ENCODE measurements at regions not wholly inside any gene's neighbourhood (a gene's known extent, or its start where the extent isn't known, plus 50 kb on each side); places are given as distances from the start of the nearest gene placed in this dataset.

DNA sequence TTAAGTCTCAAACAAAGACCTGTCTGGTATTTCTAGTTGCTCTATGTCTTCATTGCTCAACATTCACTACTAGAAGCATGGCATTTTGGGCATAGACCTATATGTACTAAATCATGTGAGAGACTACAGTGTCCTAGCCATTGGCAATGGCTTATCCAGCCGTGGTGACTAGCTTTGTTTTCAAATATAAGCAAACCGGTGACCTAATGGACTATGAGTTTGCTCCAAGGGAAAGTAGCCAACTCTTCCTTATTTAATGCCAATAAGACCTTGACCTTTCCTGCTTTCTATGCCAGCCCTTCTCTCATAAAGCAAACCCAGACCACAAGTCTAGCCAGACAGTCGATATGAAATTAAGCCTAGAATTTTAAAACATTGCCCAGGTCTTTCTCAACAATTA is 113.7 kb upstream of the CREB1 start:
- no peaks in the 10 kb centered on the region for H3K9me2 ChIP-seq (ENCODE audit: insufficient read depth, low read length)
- H3K9me3 ChIP-seq (ENCODE audit: low read length) = no peaks in the 10 kb centered on the region
- no peaks in the 10 kb centered on the region for H4K20me1 ChIP-seq (ENCODE audit: insufficient read depth)
- no peak overlapping the region for H3K4me2 ChIP-seq (ENCODE audit: low read length)
- no peak overlapping the region for H3K9ac ChIP-seq (ENCODE audit: low read length)
- H3F3A ChIP-seq (ENCODE audit: insufficient read depth, low read length, poor library complexity, severe bottlenecking) = peaks cover 7% of the 10 kb centered on the region
- no peak for TF ChIP-seq MXI1 (conservative IDR thresholded peaks at IDR 0.05; ENCODE audit: poor library complexity, severe bottlenecking)
- TF ChIP-seq POLR2AphosphoS5 (IDR thresholded peaks at IDR 0.05) = no peak
- TF ChIP-seq TAF1 (IDR thresholded peaks at IDR 0.05; ENCODE audit: low read depth) = no peak
- no peak for TF ChIP-seq EZH2 (IDR thresholded peaks at IDR 0.05; ENCODE audit: borderline replicate concordance, insufficient read depth, low read length, poor library complexity, severe bottlenecking)
- no peak for TF ChIP-seq RAD21 (conservative IDR thresholded peaks at IDR 0.05)
- TF ChIP-seq SMC3 (conservative IDR thresholded peaks at IDR 0.05; ENCODE audit: poor library complexity) = no peak
- TF ChIP-seq, protein P1, sequence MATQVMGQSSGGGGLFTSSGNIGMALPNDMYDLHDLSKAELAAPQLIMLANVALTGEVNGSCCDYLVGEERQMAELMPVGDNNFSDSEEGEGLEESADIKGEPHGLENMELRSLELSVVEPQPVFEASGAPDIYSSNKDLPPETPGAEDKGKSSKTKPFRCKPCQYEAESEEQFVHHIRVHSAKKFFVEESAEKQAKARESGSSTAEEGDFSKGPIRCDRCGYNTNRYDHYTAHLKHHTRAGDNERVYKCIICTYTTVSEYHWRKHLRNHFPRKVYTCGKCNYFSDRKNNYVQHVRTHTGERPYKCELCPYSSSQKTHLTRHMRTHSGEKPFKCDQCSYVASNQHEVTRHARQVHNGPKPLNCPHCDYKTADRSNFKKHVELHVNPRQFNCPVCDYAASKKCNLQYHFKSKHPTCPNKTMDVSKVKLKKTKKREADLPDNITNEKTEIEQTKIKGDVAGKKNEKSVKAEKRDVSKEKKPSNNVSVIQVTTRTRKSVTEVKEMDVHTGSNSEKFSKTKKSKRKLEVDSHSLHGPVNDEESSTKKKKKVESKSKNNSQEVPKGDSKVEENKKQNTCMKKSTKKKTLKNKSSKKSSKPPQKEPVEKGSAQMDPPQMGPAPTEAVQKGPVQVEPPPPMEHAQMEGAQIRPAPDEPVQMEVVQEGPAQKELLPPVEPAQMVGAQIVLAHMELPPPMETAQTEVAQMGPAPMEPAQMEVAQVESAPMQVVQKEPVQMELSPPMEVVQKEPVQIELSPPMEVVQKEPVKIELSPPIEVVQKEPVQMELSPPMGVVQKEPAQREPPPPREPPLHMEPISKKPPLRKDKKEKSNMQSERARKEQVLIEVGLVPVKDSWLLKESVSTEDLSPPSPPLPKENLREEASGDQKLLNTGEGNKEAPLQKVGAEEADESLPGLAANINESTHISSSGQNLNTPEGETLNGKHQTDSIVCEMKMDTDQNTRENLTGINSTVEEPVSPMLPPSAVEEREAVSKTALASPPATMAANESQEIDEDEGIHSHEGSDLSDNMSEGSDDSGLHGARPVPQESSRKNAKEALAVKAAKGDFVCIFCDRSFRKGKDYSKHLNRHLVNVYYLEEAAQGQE (IDR thresholded peaks at IDR 0.05; ENCODE audit: borderline replicate concordance) = no peak
- TF ChIP-seq, protein P2, sequence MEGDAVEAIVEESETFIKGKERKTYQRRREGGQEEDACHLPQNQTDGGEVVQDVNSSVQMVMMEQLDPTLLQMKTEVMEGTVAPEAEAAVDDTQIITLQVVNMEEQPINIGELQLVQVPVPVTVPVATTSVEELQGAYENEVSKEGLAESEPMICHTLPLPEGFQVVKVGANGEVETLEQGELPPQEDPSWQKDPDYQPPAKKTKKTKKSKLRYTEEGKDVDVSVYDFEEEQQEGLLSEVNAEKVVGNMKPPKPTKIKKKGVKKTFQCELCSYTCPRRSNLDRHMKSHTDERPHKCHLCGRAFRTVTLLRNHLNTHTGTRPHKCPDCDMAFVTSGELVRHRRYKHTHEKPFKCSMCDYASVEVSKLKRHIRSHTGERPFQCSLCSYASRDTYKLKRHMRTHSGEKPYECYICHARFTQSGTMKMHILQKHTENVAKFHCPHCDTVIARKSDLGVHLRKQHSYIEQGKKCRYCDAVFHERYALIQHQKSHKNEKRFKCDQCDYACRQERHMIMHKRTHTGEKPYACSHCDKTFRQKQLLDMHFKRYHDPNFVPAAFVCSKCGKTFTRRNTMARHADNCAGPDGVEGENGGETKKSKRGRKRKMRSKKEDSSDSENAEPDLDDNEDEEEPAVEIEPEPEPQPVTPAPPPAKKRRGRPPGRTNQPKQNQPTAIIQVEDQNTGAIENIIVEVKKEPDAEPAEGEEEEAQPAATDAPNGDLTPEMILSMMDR (IDR thresholded peaks at IDR 0.05; ENCODE audit: poor library complexity, severe bottlenecking) = no peak
- no peaks in the 10 kb centered on the region for H3K36me3 ChIP-seq (ENCODE audit: insufficient read depth, low read length)
- H3K79me2 ChIP-seq (replicated peaks; ENCODE audit: insufficient read depth, low read length) = no peaks in the 10 kb centered on the region
- H3K27me3 ChIP-seq (ENCODE audit: insufficient read depth, low read depth, low read length) = no peaks in the 10 kb centered on the region
- peak overlapping the region; percentile 90 for H3K27ac ChIP-seq (ENCODE audit: low read length)
- H2AFZ ChIP-seq (ENCODE audit: low read depth, low read length) = no peak overlapping the region
- no peak overlapping the region for H3K4me3 ChIP-seq (ENCODE audit: low read length)

DNA sequence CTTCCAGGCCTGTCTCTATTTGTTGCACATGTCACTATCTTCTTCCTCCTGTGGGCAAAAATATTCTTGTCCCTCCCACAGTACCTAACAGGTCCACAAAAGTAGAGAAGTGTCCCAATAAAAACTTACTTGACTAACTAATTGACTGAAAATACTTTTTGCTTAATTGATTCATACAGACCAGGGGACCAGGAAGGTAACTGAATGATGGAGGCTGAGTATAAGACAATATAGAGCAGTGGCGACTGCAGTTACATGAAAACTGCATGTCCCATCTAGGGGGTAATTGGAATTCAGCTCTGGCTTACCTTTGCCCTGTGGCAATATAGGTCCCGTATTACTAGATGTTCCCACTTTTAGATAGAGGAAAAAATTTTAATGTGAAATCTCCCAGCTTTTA is 112.9 kb upstream of the CREB1 start:
- Histone ChIP-seq H3K36me3 (ENCODE audit: insufficient read depth, low read length) (no peaks in the 10 kb centered on the region), H2AFZ (ENCODE audit: low read depth, low read length) (no peak overlapping the region), H3K4me3 (ENCODE audit: low read length) (no peak overlapping the region), H3K9me2 (ENCODE audit: insufficient read depth, low read length) (no peaks in the 10 kb centered on the region), H3K9ac (ENCODE audit: low read length) (peak overlapping the region; percentile 48), H3K4me2 (ENCODE audit: low read length) (no peak overlapping the region), H3F3A (ENCODE audit: insufficient read depth, low read length, poor library complexity, severe bottlenecking) (peaks cover 7% of the 10 kb centered on the region), H3K27ac (ENCODE audit: low read length) (peak overlapping the region; percentile 90), H3K27me3 (ENCODE audit: insufficient read depth, low read depth, low read length) (no peaks in the 10 kb centered on the region), H4K20me1 (ENCODE audit: insufficient read depth) (no peaks in the 10 kb centered on the region), H3K9me3 (ENCODE audit: low read length) (no peaks in the 10 kb centered on the region), H3K79me2 (replicated peaks; ENCODE audit: insufficient read depth, low read length) (no peaks in the 10 kb centered on the region)
- TF ChIP-seq, protein P1 (IDR thresholded peaks at IDR 0.05; ENCODE audit: borderline replicate concordance) = no peak
- TF ChIP-seq TAF1 (IDR thresholded peaks at IDR 0.05; ENCODE audit: low read depth) = no peak
- TF ChIP-seq, protein P2 (IDR thresholded peaks at IDR 0.05; ENCODE audit: poor library complexity, severe bottlenecking) = no peak
- TF ChIP-seq MXI1 (conservative IDR thresholded peaks at IDR 0.05; ENCODE audit: poor library complexity, severe bottlenecking) = no peak
- no peak for TF ChIP-seq SMC3 (conservative IDR thresholded peaks at IDR 0.05; ENCODE audit: poor library complexity)
- TF ChIP-seq EP300 (conservative IDR thresholded peaks at IDR 0.05; ENCODE audit: poor library complexity, severe bottlenecking) = no peak
- TF ChIP-seq EZH2 (IDR thresholded peaks at IDR 0.05; ENCODE audit: borderline replicate concordance, insufficient read depth, low read length, poor library complexity, severe bottlenecking) = no peak
- TF ChIP-seq RAD21 (conservative IDR thresholded peaks at IDR 0.05) = no peak
- no peak for TF ChIP-seq POLR2AphosphoS5 (IDR thresholded peaks at IDR 0.05)
